Activated CD8-positive, alpha-beta memory T cell treated with anti-CD3 and anti-CD28 coated beads, Interleukin-2, amount 10 ng/mL, durations not matched to agents 7 days and 5 days (primary cell): ENCODE measurements at regions not wholly inside any gene's neighbourhood (a gene's known extent, or its start where the extent isn't known, plus 50 kb on each side); places are given as distances from the start of the nearest gene placed in this dataset.
A peak's percentile ranks its signal among the peaks of the same experiment; 100 is the strongest.

ENCODE experiments used
- ATAC-seq: fragments of 150-1000 bp; cut with Tn5 transposase; one replicate; pipeline ENCODE4 v1.10.0; 2021; ENCODE audit warnings: moderate library complexity
- CTCF ChIA-PET: fragments of 350-600 bp; sonication (Branson Sonifier 250); formaldehyde crosslinking; loops from one replicate; lab custom pipeline; 2021; ENCODE audit warnings: antibody characterized with exemption; lab: Charles Lee
- DNase-seq: peaks from one replicate; pipeline ENCODE4 v3.0.0-alpha.2; 2020
- H3K27ac Mint-ChIP-seq: one replicate; pipeline ENCODE4 v1.8.0; 2021; ENCODE audit warnings: mild to moderate bottlenecking, mixed read lengths
- H3K27me3 Mint-ChIP-seq: one replicate; pipeline ENCODE4 v1.8.0; 2021; ENCODE audit warnings: mixed read lengths
- H3K36me3 Mint-ChIP-seq: one replicate; pipeline ENCODE4 v1.8.0; 2021; ENCODE audit warnings: mild to moderate bottlenecking, mixed read lengths
- H3K4me1 Mint-ChIP-seq: one replicate; pipeline ENCODE4 v1.8.0; 2021; ENCODE audit warnings: mixed read lengths
- H3K4me3 Mint-ChIP-seq: one replicate; pipeline ENCODE4 v1.8.0; 2021; ENCODE audit warnings: mild to moderate bottlenecking, moderate library complexity, mixed read lengths
- H3K9me3 Mint-ChIP-seq: one replicate; pipeline ENCODE4 v1.8.0; 2022; ENCODE audit warnings: low read depth, mixed read lengths

DNA sequence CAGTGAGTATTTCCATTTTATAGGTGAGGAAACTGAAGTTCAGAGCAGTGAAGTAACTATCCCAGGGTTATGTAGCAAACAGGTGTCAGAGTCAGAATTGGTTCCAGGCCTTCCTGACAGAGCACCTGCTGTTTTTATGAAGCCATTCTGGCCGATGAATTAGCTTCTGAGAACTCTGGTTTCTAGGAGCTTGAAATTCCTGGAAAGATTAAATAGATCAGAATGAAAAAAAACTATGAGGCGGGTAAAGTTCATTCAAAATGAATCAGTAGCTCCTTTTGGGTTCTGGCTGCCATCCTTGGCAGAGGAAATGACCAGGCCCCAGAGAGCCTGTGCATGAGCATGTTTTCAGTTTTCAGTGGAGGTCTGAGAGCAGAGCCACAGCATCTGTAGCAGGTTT, 59.3 kb upstream of the CFAP161 start:
- H3K4me3 Mint-ChIP-seq = no peak overlapping the region
- H3K27me3 Mint-ChIP-seq = peaks cover 2% of the 10 kb centered on the region
- DNase-seq (no peak), ATAC-seq (no peak)
- H3K4me1 Mint-ChIP-seq = peaks cover 26% of the 10 kb centered on the region
- no peaks in the 10 kb centered on the region for H3K9me3 Mint-ChIP-seq
- peaks cover 9% of the 10 kb centered on the region for H3K36me3 Mint-ChIP-seq
- H3K27ac Mint-ChIP-seq = peak overlapping the region; percentile 67
- CTCF ChIA-PET = interaction anchor here (0.7 to 2.6 kb wide), 4 partner anchors 10 to 192 kb away, joined by 3 to 11 read pairs (median 4); no protein-coding TSS in a partner anchor

- DNase-seq (no peak), ATAC-seq (no peak)
- Mint-ChIP-seq H3K27ac (peak overlapping the region; percentile 67), H3K27me3 (peaks cover 2% of the 10 kb centered on the region), H3K9me3 (no peaks in the 10 kb centered on the region), H3K36me3 (peaks cover 9% of the 10 kb centered on the region), H3K4me1 (peaks cover 26% of the 10 kb centered on the region), H3K4me3 (no peak overlapping the region)
- CTCF ChIA-PET = interaction anchor here (0.8 to 2.6 kb wide), 2 partner anchors 31 to 191 kb away, joined by 3 to 11 read pairs; no protein-coding TSS in a partner anchor
These were observed 58.8 kb upstream of the CFAP161 start for GRCh38 chr15:81075272-81075671.

- Mint-ChIP-seq H3K9me3 (no peaks in the 10 kb centered on the region), H3K4me1 (peaks cover 15% of the 10 kb centered on the region), H3K4me3 (no peak overlapping the region), H3K27me3 (peaks cover 2% of the 10 kb centered on the region), H3K36me3 (peaks cover 7% of the 10 kb centered on the region), H3K27ac (no peak overlapping the region)
- DNase-seq (no peak), ATAC-seq (no peak)
- CTCF ChIA-PET = no interaction called here
These were observed 53.1 kb upstream of the CFAP161 start for GRCh38 chr15:81080996-81081395.

DNA sequence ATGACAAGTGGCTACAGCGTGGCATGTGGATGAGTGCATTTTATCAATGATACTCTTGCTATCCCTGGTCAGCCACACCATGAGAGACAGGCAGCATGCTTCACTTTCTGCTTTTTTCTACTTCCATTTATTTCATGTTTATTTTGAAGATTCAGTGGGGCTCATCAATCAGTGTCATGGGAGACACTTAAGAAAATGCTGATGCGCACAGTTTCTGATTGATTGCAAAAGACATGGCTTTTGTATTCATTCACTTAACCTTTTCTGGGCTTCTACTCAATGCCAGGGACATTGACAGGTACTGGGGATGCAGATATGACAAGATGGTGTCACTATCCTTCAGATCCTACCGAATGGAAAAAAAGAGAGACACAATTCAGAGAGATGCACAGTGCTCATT, 50.9 kb upstream of the CFAP161 start:
- H3K36me3 Mint-ChIP-seq = no peaks in the 10 kb centered on the region
- no peak overlapping the region for H3K27ac Mint-ChIP-seq
- peaks cover 6% of the 10 kb centered on the region for H3K27me3 Mint-ChIP-seq
- peaks cover 14% of the 10 kb centered on the region for H3K4me1 Mint-ChIP-seq
- no peak for DNase-seq
- CTCF ChIA-PET = interaction anchor here (0.7 kb wide), 1 partner anchor 183 kb away, joined by 3 read pairs; no protein-coding TSS in a partner anchor
- ATAC-seq = no peak
- H3K4me3 Mint-ChIP-seq = no peak overlapping the region
- H3K9me3 Mint-ChIP-seq = no peaks in the 10 kb centered on the region
